IPS-15b (cell line): ENCODE measurements at regions not wholly inside any gene's neighbourhood (a gene's known extent, or its start where the extent isn't known, plus 50 kb on each side); places are given as distances from the start of the nearest gene placed in this dataset.
"Not testable (repeated sequence)": the region's sequence is repeated elsewhere in the genome, so short reads cannot be mapped to it uniquely, and the experiment has no call there.

ENCODE experiments used
- H3K27me3 ChIP-seq: one replicate; pipeline ENCODE4 v1.6.1; 2013; ENCODE audit warnings: low read length; ENCODE audit not compliant: control insufficient read depth, insufficient read depth
- H3K36me3 ChIP-seq: one replicate; pipeline ENCODE4 v1.6.1; 2013; ENCODE audit warnings: low read length; ENCODE audit not compliant: control insufficient read depth, insufficient read depth
- H3K4me1 ChIP-seq: one replicate; pipeline ENCODE4 v1.6.1; 2013; ENCODE audit warnings: mild to moderate bottlenecking, low read length; ENCODE audit not compliant: control insufficient read depth, insufficient read depth
- H3K4me3 ChIP-seq: one replicate; pipeline ENCODE4 v1.5.1; 2013; ENCODE audit warnings: low read depth, low read length
- H3K9ac ChIP-seq: one replicate; pipeline ENCODE4 v1.6.1; 2013; ENCODE audit warnings: low read depth, mild to moderate bottlenecking, low read length
- H3K9me3 ChIP-seq: one replicate; pipeline ENCODE4 v1.6.1; 2013; ENCODE audit warnings: mild to moderate bottlenecking, low read length; ENCODE audit not compliant: control insufficient read depth, insufficient read depth

GRCh38 chr4:120561648-120562047 lies 360.9 kb downstream of the PRDM5 start:
- Histone ChIP-seq H3K27me3 (no peaks in the 10 kb centered on the region), H3K9ac (no peak overlapping the region), H3K9me3 (no peaks in the 10 kb centered on the region), H3K4me3 (no peak overlapping the region), H3K4me1 (no peaks in the 10 kb centered on the region), H3K36me3 (no peaks in the 10 kb centered on the region)

GRCh38 chr4:120557372-120557771 lies 365.2 kb downstream of the PRDM5 start:
- no peaks in the 10 kb centered on the region for H3K9me3 ChIP-seq
- no peaks in the 10 kb centered on the region for H3K36me3 ChIP-seq
- peaks cover 4% of the 10 kb centered on the region for H3K4me1 ChIP-seq
- no peaks in the 10 kb centered on the region for H3K27me3 ChIP-seq
- H3K9ac ChIP-seq, result no peak overlapping the region
- H3K4me3 ChIP-seq, result no peak overlapping the region

- H3K9me3 ChIP-seq, result no peaks in the 10 kb centered on the region
- H3K36me3 ChIP-seq, result no peaks in the 10 kb centered on the region
- H3K4me1 ChIP-seq, result peaks cover 4% of the 10 kb centered on the region
- H3K9ac ChIP-seq, result no peak overlapping the region
- no peaks in the 10 kb centered on the region for H3K27me3 ChIP-seq
- no peak overlapping the region for H3K4me3 ChIP-seq
Measured at GRCh38 chr4:120555058-120555457, 367.5 kb downstream of the PRDM5 start.

- no peak overlapping the region for H3K4me3 ChIP-seq
- no peaks in the 10 kb centered on the region for H3K36me3 ChIP-seq
- H3K27me3 ChIP-seq, result no peaks in the 10 kb centered on the region
- H3K9me3 ChIP-seq, result no peaks in the 10 kb centered on the region
- peaks cover 4% of the 10 kb centered on the region for H3K4me1 ChIP-seq
- no peak overlapping the region for H3K9ac ChIP-seq
Measured at GRCh38 chr4:120554086-120554485, 368.4 kb downstream of the PRDM5 start.

GRCh38 chr4:120550624-120551220 lies 371.8 kb downstream of the PRDM5 start:
- not testable (repeated sequence) for H3K4me1 ChIP-seq, H3K4me3 ChIP-seq, H3K36me3 ChIP-seq, H3K9me3 ChIP-seq, H3K27me3 ChIP-seq, H3K9ac ChIP-seq

GRCh38 chr4:120549011-120549570 lies 373.4 kb downstream of the PRDM5 start:
- Histone ChIP-seq H3K9me3 (no peaks in the 10 kb centered on the region), H3K9ac (no peak overlapping the region), H3K36me3 (no peaks in the 10 kb centered on the region), H3K27me3 (no peaks in the 10 kb centered on the region), H3K4me1 (no peaks in the 10 kb centered on the region), H3K4me3 (no peak overlapping the region)

- H3K27me3 ChIP-seq, result no peaks in the 10 kb centered on the region
Measured at GRCh38 chr4:120545391-120545790, 377.1 kb downstream of the PRDM5 start.

GRCh38 chr4:120544838-120545237 lies 377.7 kb downstream of the PRDM5 start:
- H3K9me3 ChIP-seq, result no peaks in the 10 kb centered on the region
- H3K4me1 ChIP-seq, result no peaks in the 10 kb centered on the region
- no peak overlapping the region for H3K4me3 ChIP-seq
- H3K36me3 ChIP-seq, result no peaks in the 10 kb centered on the region
- no peaks in the 10 kb centered on the region for H3K27me3 ChIP-seq
- H3K9ac ChIP-seq, result no peak overlapping the region

More at GRCh38 chr4:120545391-120545790, 377.1 kb downstream of the PRDM5 start:
- H3K9ac ChIP-seq, result no peak overlapping the region
- no peaks in the 10 kb centered on the region for H3K36me3 ChIP-seq
- H3K4me1 ChIP-seq, result no peaks in the 10 kb centered on the region
- H3K9me3 ChIP-seq, result no peaks in the 10 kb centered on the region
- no peak overlapping the region for H3K4me3 ChIP-seq

- H3K36me3 ChIP-seq, result no peaks in the 10 kb centered on the region
- no peaks in the 10 kb centered on the region for H3K27me3 ChIP-seq
- H3K4me1 ChIP-seq, result no peaks in the 10 kb centered on the region
- no peak overlapping the region for H3K4me3 ChIP-seq
- no peak overlapping the region for H3K9ac ChIP-seq
- no peaks in the 10 kb centered on the region for H3K9me3 ChIP-seq
Measured at GRCh38 chr4:120540625-120541024, 381.9 kb downstream of the PRDM5 start.

- no peak overlapping the region for H3K9ac ChIP-seq
- no peaks in the 10 kb centered on the region for H3K36me3 ChIP-seq
- no peaks in the 10 kb centered on the region for H3K9me3 ChIP-seq
- no peaks in the 10 kb centered on the region for H3K4me1 ChIP-seq
- no peaks in the 10 kb centered on the region for H3K27me3 ChIP-seq
- no peak overlapping the region for H3K4me3 ChIP-seq
Measured at GRCh38 chr4:120536884-120537283, 385.6 kb downstream of the PRDM5 start.

- no peak overlapping the region for H3K4me3 ChIP-seq
- no peaks in the 10 kb centered on the region for H3K36me3 ChIP-seq
- H3K9ac ChIP-seq, result no peak overlapping the region
- H3K9me3 ChIP-seq, result no peaks in the 10 kb centered on the region
- no peaks in the 10 kb centered on the region for H3K27me3 ChIP-seq
- H3K4me1 ChIP-seq, result peaks cover 6% of the 10 kb centered on the region
Measured at GRCh38 chr4:120528428-120528827, 394.1 kb downstream of the PRDM5 start.

- Histone ChIP-seq H3K4me3 (no peak overlapping the region), H3K27me3 (no peaks in the 10 kb centered on the region)
Measured at GRCh38 chr4:120526033-120526432, 396.5 kb downstream of the PRDM5 start.

More at GRCh38 chr4:120526033-120526432, 396.5 kb downstream of the PRDM5 start:
- no peak overlapping the region for H3K9ac ChIP-seq
- no peaks in the 10 kb centered on the region for H3K36me3 ChIP-seq
- no peaks in the 10 kb centered on the region for H3K9me3 ChIP-seq
- peaks cover 6% of the 10 kb centered on the region for H3K4me1 ChIP-seq
